ENCODE measurements at regions not wholly inside any gene's neighbourhood (a gene's known extent, or its start where the extent isn't known, plus 50 kb on each side); places are given as distances from the start of the nearest gene placed in this dataset.

DNA sequence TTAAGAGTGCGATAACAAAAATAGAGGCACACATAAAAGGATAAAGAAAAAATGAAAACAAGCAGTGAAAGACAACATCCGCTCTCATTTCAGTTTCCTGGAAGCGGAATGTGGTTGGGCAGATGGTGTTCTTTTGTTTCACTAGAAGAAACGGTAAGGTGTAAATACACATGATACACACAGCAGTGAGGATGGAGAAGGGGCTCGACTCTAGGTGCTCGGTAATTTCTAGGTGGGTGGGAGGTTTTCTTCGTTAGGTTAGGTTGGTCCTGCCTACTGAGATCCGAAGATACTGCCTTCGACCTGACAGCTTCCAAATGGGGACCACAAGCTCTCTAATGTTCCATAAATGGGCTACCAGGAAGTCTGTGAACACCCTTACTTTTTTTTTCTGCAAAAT lies 1082.5 kb downstream of the BCL11B start:
- TF ChIP-seq, protein P1, sequence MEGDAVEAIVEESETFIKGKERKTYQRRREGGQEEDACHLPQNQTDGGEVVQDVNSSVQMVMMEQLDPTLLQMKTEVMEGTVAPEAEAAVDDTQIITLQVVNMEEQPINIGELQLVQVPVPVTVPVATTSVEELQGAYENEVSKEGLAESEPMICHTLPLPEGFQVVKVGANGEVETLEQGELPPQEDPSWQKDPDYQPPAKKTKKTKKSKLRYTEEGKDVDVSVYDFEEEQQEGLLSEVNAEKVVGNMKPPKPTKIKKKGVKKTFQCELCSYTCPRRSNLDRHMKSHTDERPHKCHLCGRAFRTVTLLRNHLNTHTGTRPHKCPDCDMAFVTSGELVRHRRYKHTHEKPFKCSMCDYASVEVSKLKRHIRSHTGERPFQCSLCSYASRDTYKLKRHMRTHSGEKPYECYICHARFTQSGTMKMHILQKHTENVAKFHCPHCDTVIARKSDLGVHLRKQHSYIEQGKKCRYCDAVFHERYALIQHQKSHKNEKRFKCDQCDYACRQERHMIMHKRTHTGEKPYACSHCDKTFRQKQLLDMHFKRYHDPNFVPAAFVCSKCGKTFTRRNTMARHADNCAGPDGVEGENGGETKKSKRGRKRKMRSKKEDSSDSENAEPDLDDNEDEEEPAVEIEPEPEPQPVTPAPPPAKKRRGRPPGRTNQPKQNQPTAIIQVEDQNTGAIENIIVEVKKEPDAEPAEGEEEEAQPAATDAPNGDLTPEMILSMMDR (IDR thresholded peaks at IDR 0.05) = no peak
- TF ChIP-seq ZFX (IDR thresholded peaks at IDR 0.05; ENCODE audit: borderline replicate concordance) = no peak
